ENCODE measurements at regions not wholly inside any gene's neighbourhood (a gene's known extent, or its start where the extent isn't known, plus 50 kb on each side); places are given as distances from the start of the nearest gene placed in this dataset.
"Not testable (repeated sequence)": the region's sequence is repeated elsewhere in the genome, so short reads cannot be mapped to it uniquely, and the experiment has no call there.

DNA sequence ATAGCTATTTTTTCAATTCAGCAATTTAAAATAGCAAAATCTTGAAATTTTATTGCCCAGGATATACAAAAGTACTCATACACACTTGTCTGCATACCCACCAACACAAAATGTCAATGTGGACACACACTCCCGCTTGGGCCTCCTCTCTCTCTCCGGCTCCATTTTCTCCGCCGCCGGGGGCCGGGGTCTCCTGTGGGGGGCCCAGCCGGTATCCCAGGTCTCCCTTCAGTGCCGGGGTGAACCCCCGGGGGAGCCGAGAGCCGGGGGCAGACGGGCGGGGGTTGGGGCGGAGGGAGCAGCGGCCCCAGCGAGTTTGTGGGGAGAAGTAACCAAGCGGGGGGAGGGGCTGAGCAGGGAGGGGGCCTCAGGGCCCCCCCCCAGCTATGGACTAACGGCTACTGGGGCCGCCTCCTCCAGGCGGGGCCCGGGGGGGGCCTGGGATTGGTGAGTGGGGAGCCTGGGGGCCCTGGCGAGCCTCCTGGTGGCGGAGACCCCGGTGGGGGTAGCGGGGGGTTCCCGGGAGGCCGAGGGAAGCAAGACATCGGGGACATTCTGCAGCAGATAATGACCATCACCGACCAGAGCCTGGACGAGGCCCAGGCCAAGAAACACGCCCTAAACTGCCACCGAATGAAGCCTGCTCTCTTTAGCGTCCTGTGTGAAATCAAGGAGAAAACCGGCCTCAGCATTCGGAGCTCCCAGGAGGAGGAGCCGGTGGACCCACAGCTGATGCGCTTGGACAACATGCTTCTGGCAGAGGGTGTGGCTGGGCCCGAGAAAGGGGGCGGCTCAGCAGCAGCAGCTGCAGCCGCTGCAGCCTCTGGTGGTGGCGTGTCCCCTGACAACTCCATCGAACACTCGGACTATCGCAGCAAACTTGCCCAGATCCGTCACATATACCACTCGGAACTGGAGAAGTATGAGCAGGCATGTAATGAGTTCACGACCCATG, 56.6 kb downstream of the CHST2 start:
- not testable (repeated sequence) for DNase-seq (ENCODE audit: low read depth in 2 of 2)

DNA sequence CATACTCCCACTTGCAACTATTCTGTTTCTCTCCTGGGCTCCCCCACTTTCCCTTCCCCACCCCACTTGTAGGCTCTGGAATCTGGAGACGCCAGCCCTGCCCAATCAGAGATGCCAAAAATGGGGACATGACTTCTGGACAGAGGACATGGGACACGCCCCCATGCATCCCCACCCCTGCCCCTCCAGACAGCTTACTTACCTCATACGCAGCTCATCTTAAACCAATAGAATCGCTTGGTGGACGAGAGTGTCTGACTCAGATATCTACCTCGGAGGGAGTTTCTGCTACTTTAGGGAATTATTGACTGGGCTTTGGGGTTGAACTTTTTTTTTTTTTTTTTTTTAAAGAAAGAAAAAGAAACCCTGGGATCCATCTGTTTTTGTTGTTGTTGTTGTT, 58.4 kb downstream of the CHST2 start:
- not testable (repeated sequence) for DNase-seq (ENCODE audit: low read depth in 2 of 2)

DNA sequence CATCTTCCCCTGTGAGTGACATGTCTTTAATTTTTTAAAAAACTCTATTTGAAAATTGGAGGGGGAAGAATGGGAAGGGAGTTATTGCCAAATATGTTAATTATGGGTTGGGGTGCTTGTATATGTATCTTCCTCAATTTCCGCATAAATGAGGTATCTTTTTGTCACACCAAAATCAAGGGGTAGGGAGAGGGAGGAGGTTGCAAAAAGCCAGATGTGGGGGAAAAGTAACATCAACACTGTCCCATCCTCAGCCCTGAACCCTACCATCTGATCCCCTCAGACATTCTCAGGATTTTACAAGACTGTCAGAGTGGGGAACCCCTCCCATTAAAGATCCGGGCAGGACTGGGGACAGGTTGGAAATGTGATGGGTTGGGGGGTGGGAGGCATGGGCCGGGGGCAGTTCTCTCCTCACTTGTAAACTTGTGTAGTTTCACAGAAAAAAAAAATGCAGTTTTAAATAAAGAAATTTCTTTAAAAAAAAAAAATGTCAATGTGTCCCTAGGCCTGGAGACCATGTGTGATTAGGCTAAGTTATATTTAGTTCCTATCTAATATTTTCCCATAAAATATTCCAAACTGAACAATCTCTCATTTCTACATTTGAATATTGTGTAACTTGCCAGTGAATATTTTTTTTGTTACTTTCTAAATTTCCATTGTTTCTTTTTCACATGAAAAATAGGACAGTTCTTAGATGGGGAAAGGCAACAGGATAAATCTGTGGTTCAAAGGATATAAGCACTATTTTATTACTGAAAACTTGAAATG, 59.4 kb downstream of the CHST2 start:
- DNase-seq (ENCODE audit: low read depth in 2 of 2): not testable (repeated sequence)

DNA sequence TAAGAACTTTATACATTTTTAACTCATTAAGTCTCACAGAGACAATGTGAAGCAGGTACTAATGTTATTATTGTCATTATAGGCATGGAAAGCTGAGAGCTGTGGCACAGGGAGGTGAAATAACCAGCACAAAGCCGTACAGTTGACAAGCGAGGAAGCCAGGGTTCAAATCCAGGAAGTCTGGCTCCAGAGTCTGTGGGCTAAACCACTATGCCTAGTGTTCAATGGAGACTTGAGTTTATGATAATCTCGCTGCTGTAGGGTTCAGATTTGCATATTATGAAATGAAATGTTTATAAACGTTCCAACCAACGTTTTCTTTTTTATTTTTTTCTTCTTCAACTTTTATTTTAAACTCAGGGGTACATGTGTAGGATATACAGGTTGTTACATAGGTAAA, 60.0 kb downstream of the CHST2 start:
- no peak for DNase-seq (ENCODE audit: low read depth in 2 of 2)

DNA sequence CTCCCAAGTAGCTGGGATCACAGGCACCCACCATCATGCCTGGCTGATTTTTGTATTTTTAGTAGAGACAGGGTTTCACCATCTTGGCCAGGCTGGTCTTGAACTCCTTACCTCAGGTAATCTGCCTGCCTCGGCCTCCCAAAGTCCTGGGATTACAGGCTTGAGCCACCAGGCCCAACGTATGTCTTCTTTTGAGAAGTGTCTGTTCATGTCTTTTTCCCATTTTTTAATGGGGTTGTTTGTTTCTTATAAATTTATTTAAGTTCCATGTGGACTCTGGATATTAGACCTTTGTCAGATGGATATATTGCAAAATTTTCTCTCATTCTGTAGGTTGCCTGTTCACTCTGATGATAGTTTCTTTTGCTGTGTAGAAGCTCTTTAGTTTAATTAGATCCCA, 61.3 kb downstream of the CHST2 start:
- DNase-seq (ENCODE audit: low read depth in 2 of 2): not testable (repeated sequence)

DNA sequence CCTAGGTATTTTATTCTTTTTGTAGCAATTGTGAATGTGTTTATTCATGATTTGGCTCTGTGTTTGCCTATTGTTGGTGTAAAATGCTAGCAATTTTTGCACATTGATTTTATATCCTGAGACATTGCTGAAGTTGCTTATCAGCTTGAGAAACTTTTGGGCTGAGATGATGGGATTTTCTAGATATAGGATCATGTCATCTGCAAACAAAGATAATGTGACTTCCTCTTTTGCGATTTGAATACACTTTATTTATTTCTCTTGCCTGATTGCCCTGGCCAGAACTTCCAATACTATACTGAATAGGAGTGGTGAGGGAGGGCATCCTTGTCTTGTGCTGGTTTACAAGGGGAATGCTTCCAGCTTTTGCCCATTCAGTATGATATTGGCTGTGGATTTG, 62.4 kb downstream of the CHST2 start:
- not testable (repeated sequence) for DNase-seq (ENCODE audit: low read depth in 2 of 2)

DNA sequence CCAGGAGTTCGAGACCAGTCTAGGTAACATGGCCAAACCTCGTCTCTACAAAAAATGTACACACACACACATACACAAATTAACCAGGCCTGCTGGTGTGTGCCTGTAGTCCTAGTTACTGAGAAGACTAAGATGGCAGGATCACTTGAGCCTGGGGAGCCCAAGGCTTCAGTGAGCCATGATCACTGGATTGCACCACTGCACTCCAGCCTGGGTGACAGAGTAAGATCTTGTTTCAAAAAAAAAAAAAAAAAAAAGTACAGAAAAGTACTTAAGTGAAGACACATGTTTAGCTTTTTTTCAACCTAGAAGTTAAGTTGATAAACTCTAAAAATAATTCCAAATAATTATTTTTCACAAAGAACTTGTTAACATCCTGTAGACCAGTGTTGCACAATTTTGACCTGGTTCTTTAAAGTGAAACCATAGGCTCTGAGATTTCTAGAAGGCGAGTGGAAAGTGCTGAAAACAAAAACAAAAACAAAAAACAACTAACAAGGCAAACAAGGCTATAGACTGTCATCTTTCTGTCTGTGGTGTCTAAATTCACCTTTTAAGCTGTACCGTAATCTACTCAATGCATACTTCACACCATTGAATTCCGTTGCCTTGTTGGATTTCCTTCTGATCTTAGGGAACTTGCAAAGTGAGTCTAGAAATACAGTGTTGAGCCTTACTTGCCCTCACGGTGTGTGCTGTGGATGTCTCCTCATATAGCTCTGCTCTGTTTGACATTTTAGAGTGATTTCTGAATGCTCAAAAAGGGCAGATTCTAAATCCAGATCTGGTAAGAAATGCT, 63.5 kb downstream of the CHST2 start:
- DNase-seq (ENCODE audit: low read depth in 2 of 2): no peak

DNA sequence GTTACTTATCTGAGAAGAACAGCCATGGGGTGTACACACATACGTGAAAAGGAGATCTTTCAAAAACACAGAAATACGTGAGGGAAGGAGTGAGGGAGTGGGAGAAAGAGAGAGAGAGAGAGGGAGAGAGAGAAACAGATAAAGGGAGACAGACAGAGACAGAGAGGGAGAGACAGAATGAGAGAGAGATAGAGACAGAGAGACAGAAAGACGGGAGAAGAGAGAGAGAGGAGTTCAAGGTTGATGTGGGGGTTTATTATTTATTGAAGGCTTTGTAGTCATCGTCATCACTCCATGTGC, 64.0 kb downstream of the CHST2 start:
- DNase-seq (ENCODE audit: low read depth in 2 of 2): no peak

DNA sequence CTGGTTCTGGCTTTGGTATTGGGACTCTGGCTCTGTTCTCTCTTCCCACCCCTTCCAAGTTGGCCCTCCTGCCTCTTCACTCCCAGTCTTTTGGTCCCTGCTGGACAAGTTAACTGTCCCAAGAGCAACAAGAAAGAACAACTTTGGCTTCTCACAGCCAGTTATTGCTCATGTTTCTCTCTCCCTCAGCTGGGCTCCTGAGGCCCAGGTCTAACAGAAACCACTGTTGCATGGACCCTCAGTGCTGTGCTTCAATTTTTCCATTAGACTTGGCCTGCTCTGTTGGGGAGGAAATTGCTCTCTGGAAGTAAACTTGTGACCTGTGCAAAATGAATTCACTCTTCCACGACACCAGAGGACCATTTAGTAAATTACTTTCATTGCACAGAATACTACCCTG, 64.5 kb downstream of the CHST2 start:
- DNase-seq (ENCODE audit: low read depth in 2 of 2): no peak

DNA sequence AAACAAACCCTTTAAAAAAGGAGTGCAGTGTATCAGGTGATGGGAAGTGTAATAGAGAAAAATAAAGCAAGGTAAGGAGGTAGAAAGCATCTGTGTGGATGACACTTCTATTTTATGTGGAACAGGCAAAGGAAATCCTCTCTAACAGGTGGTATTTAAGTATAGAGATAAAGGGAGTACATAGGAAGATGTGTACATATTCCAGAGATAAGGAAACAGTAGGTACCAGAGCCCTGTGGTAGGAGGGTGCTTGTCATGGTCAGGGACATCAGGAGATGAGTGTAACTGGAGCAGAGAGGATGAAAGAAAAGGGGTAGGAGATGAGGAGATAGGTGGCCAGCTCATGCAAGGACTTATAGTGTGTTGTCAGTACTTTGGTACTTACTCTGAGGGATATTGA, 65.8 kb downstream of the CHST2 start:
- DNase-seq (ENCODE audit: low read depth in 2 of 2): no peak

DNA sequence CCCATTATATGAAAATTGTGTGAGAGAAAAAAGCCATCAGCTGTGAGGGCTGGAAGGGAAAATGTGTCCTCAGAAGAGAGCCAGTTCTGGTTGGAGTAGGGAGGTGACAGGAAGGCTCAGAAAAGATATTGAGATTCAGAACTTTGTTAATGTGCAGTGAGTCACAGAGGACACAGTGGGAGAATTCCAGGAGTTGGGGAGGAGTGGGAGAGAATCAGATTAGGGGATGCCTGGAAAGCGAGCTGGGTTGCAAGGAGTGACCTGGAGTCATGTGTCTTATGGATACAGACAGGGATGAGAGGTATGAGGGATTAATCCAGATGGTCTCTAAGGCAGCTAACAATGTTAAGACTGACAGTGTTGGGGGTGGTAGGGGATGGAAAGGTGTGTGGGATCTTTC, 67.5 kb downstream of the CHST2 start:
- no peak for DNase-seq (ENCODE audit: low read depth in 2 of 2)

DNA sequence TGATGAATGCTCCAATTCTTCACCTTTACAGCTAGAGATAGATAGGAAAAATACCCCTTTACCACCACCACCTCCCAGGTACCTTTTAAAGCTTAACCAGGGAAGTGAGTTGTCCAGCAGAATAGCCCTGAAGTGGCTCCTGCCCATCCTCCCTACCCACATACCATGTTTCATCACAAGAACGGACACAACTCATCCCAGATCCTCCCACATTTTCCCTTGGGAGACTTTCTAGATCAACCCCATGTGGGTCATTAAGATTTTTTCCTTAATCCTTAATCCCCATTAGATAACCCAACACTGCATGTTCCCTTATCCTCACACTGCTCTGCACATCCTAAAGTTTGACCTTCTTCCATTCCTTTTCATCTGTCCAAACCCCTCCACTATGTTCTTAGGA, 69.3 kb downstream of the CHST2 start:
- DNase-seq (ENCODE audit: low read depth in 2 of 2): no peak

DNA sequence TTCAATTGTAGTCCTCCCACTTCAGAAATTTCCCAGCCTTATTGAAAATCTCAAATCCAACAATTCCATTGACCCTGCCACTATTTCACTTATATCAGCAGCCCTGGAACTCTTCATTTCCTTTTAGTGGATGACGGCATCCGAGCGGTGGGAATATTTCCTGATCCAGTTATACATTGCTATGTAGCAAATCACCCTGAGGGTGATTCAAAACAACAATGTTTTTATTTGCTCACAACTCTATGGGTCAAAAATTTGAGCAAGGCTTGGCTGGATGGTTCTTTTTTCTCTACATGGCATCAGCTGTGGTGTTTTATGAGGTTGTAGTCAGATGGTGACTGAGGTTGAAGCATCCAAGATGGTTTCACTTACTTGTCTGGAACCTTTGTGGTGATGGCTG, 70.5 kb downstream of the CHST2 start:
- peak in 1 of 2 donors; percentile 40 for DNase-seq (ENCODE audit: low read depth in 2 of 2)

DNA sequence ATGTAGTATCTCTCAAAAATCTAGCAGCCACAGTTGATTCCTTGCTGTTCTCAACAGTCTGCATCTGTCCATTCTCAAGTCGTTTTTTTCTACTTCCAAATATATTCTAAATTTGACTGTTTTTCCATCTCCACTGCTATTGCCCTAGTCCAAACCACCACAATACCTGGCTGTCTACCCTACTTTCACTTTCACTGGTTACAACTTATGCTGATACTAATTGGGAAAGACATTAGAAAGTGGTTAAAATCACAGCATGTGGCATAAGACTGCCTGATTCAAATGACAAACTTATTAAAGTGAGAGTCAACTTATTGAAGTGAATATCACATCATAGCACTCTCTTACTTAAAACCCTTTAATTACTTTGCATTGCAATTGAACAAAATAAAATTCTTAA, 72.6 kb downstream of the CHST2 start:
- no peak for DNase-seq (ENCODE audit: low read depth in 2 of 2)

DNA sequence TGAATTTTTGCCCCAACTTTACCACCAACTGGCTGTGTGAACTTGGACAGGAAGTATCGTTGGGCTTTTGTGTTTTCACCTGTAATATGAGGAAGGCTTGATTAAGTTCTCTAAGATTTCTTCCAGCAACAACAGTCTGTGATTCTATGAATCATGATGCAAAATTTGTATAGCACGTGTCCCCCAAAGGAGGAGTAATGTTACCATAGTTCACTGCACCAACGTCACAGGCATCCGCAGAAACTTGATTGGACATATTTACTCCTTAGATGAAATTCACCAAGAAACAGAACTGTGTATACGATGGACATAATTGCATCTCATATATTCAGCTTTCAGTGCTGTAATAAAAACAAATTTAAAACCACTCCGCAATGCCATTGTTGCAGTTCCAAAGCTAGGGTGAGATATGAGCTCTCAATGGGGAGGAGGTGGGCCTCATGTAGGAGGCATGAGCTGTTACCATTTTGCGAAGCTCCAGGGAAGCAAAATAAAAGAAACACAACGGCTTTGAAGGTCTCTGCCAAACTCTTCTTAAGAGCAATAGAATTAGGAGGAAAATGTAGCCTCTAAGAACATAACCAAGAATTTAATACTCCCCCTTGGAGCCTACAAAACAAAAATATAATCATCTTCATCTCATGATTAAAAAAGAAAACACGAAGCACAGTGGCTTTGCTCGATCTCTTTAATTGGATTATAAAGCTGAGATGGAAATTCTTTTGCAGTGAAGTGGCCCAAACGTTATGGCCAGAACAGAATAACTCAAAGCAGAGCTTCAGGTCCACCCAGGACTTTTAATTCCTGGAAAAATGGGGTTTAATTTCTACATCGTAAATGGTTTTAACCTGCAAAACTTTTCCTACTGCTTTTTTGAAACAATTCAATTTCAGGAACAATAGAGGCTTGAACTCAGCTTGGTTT, 80.7 kb downstream of the CHST2 start:
- DNase-seq (ENCODE audit: low read depth in 2 of 2): no peak

DNA sequence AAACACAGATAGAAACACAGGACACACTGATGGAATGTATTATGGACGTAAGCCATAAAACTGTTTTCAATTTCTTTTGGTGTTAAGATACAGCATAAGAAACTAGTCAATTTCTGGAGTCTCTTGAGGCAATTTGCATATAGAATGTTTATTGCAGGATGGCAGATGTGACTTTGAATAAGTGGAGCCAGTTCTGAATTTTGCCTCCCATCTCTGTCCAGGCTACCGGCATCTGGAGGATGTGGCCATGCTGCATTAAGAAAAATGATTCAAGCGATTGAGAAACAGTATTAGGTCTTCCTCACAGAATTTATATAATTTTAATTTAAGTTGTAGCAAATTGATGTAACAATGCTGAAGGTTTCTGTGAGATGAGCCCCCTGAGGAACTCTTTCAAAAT, 81.5 kb downstream of the CHST2 start:
- no peak for DNase-seq (ENCODE audit: low read depth in 2 of 2)

DNA sequence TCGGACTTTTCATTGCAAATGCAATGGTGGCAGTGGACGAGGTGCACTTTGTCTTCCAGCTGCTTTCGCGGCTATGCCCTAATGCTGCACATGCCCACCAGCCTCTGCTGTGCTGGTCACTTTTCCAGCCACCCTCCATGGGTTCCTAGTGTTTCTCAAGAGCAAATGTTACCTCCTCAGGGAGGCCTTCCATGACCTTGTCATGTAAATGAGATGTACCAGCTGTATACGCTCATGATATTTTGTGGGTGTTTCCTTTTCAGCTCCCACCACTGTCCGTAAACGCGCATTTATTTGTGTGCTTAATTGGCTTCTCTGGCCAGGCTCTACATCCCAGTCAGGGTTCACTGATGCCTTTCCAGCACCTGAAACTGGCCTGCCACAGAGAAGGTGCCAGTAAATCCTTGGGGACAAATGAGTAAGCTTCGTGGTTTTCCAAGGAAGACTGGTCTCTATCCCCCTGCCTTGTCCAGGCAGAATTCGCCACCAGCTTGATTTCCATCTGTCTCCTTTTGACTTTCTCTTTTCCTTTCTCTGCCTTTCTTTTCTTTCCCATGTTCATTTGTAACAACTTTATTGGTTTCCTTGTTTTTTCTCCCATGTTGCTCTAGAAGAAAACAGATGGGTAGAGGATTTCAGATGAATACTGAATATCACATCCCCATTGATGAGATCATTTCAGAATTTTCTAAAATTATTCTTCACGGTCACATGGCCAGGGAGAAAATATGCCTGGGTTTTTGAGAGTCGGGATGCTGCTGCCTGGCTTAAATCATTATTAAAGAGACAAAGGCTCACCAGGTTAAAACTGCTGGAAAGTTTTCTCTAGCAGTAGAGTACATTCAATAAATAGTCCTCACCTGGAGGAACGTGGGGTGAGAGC, 82.5 kb downstream of the CHST2 start:
- no peak for DNase-seq (ENCODE audit: low read depth in 2 of 2)

DNA sequence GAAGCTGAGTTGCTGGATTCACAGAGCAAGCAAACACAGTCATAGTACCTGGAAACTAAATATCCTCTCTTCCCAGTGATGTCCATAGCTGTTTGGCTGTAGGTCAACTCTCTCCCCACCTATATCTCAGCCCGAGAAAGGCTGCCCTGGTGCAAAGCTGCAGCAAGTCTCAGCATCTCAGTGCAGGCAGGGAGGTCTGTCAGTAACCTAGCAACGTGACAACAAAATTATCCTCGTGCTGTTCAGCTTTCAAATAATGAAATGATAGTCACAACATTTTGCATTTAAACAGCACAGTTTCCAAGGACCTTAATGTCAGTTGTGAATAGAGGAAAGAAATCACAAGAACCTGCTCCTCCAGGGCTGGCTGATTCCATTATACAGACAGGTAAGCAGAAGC, 83.6 kb downstream of the CHST2 start:
- DNase-seq (ENCODE audit: low read depth in 2 of 2): no peak

DNA sequence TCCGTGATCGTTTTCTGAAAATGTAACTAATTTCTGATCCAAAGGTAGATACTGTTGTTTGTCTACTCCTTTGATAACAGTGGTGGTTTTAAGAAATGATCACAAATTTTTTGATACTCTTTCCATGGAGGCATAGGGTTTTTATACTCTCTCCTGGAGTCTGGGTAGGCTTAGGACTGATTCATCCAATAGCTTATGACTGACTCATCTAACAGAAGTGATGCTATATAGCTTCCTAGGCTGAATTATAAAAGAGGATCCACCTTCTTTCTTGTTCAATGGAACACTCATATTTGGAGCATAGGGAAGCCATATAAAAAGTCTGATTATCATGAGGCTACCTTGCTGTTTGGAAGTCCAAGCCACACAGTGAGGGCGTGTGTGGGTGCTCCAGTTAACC, 84.3 kb downstream of the CHST2 start:
- no peak for DNase-seq (ENCODE audit: low read depth in 2 of 2)

DNA sequence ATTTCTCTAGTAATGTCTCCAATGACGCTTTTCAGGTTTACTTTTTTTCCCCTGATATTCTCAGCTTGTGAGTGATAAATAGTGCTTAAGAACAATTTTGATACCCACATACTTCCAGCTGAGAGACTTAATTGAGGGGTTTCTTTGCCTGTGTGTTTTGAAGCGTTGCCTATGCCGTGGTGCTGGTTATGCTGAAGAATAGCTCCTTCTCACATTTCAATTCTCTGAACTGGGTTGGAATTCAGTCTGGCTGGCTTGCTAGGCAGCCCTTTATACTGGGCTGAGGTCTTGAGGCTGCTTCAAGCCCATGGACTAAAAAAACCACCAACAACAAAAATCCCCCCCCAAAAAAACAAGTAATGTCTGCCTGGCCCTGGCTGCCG, 87.4 kb downstream of the CHST2 start:
- no peak for DNase-seq (ENCODE audit: low read depth in 2 of 2)

All from dermis microvascular lymphatic vessel endothelial cell (primary cell).